SKM-1 treated with dmso at 0.1 percent for 144 hours (cell line): ENCODE measurements at regions not wholly inside any gene's neighbourhood (a gene's known extent, or its start where the extent isn't known, plus 50 kb on each side); places are given as distances from the start of the nearest gene placed in this dataset.

Experiments used
- DNase-seq: peaks from one replicate; lab custom pipeline; 2025; ENCODE audit not compliant: unreplicated experiment; lab: John Stamatoyannopoulos, UW

DNA sequence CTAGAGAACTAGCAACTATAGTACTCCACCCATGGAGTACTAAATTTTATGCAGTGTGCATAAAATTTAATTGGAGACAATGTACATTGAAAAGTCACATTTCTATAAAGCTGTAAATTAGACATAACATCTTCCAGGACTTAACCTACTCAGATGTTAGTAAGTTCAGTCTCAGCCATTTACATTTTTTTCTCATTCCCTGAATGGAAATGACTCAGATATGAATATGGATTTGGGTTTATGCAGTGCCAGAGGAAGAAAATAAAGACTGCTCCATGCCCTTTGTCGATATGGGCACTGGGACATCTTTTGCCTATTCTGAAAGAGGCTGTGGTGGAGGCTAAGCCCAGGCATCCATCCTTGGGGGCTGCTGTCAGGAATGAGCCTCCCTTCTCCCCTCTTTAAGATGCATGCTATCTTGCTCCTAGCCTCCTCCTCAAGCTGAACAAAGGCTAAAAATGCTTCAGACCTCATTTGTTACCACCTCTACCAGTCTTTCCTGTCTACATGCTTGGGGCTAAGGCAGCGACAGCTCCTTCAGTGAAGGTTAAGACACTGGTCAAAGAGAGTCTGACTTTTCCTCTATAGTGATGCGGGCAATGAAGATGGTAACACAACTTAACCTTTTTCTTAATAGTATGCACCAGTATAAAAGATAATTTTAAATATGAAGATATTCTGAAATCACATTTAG, 486.8 kb upstream of the ANKRD30A start:
- no peak for DNase-seq

GRCh38 chr10:36636879-36637278, 488.5 kb upstream of the ANKRD30A start:
- DNase-seq, result no peak

DNA sequence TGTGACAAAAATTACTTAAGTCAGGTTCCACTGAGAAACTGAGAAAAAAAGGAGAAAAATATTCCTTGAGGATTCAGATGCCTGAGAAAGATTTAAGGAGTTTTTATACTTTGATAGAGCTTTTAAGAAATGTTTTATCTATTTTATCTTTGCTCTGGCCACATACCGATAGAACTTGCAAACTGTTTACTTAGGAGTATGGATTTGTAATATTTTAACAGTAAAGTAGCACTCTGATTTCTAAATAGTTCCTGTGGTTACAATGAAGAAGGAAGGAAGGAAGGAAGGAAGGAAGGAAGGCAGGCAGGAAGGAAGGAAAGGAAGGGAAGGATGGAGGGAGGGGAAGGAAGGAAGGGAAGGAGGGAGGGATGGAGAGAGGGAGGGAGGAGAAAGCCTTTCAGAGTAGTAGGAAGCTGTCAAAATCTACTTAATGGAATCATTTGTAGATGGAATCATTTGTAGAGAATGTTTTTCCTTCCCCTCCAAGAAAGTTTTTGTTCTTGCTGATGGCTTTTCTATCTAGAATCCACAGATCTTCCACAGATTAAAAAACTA, 489.0 kb upstream of the ANKRD30A start:
- no peak for DNase-seq

GRCh38 chr10:36634916-36635315, 490.5 kb upstream of the ANKRD30A start:
- no peak for DNase-seq

DNA sequence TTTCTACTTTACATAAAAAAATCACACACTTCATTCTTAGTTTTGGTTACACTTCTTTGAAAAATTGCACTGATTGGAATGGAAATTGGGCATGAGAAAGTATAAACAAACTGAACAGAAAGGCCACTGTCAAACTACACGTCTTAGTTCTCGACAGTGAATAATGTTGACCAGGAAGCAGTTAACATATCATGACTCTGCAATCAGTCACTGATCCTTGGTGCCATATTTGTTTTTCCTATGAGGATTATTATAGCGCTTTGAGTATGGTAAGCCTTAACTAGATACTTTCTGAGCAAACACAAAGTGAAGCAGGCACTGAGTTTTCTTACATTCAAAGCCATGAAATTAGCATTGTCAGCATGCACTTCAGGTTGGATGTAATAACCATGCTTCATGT, 495.1 kb upstream of the ANKRD30A start:
- no peak for DNase-seq

DNA sequence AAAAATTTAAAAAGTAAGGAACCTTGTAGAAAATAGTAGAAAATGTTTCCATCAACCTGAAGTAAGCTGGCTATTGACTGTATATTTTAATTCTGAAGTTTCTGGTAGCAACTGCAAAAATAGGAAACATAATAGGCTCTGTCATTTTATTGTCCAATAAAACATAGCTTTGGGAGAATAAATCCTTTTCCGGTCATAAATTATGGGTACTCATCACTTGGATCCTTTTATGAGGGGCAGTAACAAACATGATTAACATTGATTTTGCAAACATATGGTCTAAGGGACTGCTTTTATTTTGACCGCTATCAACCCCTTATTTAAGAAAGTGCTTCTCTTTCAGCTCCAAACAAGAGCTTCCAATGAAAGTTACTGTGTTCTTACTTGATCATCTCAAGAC, 495.9 kb upstream of the ANKRD30A start:
- no peak for DNase-seq

DNA sequence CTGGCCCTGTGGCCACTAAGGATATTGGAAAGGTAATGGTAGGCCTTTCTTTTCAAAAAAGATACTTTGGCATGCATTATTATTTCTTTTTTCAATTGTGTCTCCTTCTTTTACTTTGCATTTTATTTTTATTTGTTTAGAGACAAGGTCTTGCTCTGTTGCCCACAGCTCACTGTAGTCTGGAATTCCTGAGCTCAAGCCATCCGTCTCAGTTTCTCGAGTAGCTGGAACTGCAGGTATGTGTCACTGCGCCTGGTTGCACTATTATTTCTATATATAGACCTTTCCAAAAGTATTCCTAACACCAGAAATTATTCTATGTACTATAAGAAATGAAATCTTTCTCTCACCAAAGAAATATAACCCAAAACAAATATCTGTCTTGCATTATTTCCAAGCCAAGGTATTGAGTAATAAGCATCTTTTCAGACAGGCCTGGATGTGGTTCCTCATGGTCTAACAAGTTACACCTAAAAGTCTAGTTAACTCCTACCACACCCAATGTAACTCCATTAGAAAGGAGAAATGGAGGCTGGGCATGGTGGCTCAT, 500.8 kb upstream of the ANKRD30A start:
- DNase-seq, result no peak

GRCh38 chr10:36621346-36621745, 504.1 kb upstream of the ANKRD30A start:
- no peak for DNase-seq

GRCh38 chr10:36612436-36612835, 513.0 kb upstream of the ANKRD30A start:
- DNase-seq, result no peak

DNA sequence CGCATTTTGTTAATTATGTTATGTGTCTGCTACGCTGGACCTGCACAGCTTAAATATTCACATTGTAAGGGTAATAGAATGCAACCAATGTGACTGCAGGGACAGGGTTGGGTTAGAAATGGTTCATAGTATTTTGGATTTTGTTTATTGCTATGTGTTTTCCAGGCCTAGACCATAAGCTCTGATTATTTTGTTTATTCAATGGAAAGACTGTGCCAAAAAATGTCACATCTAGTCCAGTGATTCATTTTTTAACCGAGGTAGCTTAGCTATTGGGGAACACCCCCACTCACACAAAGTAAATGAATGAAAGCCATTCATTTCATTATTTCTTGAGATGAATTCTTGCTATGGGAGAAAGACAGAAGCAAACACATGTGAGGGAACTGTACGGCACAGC, 516.5 kb upstream of the ANKRD30A start:
- DNase-seq, result no peak

DNA sequence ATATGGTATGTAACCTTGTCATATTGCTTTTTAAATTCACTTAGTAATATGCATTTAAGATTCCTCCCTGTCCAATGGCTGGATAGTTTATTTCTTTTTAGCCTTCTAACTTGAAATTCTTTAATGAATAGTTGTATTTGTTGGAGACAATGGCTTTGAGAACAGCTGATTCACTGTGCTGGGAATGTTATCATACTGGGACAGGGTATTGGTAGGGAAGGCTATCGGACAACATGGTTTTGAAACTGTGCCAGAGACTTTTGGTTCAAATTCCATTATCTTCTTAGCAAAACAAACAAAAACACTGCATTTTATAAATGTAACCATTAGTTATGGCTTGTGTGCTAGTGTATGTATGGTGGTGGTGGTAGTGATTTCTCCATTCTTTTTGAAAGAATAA, 517.1 kb upstream of the ANKRD30A start:
- DNase-seq, result no peak

- DNase-seq, result no peak
Observed at GRCh38 chr10:36606234-36606839, 519.1 kb upstream of the ANKRD30A start.

- DNase-seq, result no peak
Observed at GRCh38 chr10:36604316-36604715, 521.1 kb upstream of the ANKRD30A start.

- DNase-seq, result no peak
Observed at GRCh38 chr10:36603688-36604087, 521.7 kb upstream of the ANKRD30A start.

- DNase-seq, result no peak
Observed at GRCh38 chr10:36602374-36602773, 523.0 kb upstream of the ANKRD30A start.

DNA sequence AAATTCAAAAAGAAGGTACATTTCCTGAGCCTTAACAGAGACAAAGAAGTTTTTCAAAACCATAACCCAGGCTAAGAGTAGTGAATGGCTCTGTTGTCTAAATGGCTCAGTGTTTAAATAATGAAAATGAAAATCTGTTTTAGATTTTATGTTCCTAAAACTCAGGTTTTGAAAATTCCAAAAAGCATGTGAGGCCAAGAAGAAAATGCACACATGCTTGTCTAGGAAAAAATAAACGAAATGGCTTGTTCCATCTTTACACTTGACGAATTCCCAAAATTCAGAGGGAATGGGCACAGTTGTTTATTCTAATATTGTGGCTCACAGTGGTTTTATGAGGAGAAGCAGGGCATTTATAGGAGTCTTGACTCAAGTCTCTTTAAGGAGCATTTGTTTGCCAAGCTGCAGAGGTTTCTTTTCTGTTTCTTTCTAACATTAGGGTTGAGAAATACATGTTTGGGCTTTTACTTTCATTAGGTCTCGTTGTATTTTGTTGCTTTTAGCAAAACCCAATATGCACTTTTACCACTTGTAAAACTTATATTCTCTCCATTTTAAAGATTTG, 527.6 kb upstream of the ANKRD30A start:
- DNase-seq, result no peak

- no peak for DNase-seq
Observed at GRCh38 chr10:36592964-36593363, 532.4 kb upstream of the ANKRD30A start.

GRCh38 chr10:36591436-36591835, 534.0 kb upstream of the ANKRD30A start:
- no peak for DNase-seq

- no peak for DNase-seq
Observed at GRCh38 chr10:36583690-36584089, 541.7 kb upstream of the ANKRD30A start.

DNA sequence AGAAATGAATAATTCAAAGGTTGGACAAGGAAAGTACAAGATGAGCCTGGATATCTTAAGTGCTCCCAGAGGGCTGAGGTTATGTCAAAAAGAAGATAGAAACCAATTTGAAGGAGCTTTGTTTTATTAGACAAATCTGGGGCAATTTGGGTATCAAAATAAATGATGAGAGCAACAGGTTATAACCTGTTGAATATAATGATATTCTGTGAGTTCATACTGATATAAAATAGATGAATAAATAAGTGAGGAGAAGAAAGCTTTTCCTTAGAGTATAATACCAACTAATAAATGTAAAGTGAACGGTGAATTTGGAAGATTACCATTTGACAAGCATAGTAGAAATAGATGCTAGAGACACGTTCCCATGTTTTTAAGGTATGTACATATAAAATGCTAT, 544.2 kb upstream of the ANKRD30A start:
- no peak for DNase-seq

DNA sequence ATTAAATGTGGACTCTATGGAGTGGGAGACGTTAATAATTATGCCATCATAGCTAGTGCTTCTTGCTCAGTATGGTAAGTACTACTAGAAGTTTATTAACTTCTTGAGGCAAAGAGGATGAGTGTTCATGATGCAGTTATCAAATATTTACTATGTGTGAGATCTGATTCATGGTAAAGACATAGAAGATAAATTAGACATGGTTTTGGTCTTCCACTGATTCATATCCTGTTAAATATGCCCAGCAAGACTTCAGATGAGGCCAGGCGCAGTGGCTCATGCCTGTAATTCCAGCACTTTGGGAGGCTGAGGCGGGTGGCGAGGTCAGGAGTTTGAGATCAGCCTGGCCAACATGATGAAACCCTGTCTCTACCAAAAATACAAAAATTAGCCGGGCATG, 547.1 kb upstream of the ANKRD30A start:
- DNase-seq, result no peak

DNA sequence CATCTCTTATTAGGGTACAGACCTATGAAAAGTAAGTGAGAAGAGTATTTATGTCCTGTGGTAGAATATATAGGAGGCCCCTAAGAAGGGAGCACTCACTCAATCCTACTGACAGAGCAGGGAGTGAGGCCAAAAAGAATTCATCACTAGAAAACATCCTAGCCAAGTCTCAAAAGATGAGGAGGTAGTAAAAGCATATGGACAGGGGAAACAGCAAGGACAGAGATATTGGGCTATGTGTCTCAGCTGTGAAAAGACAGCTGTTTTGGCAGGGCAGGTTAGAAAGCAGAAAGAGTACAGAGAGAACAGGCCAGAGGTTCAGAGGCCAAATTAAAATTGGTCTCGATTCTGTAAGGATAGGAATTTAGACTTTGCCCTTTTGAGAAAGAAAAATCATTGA, 548.3 kb upstream of the ANKRD30A start:
- no peak for DNase-seq
